Endothelial cell of umbilical vein (primary cell): ENCODE measurements at regions not wholly inside any gene's neighbourhood (a gene's known extent, or its start where the extent isn't known, plus 50 kb on each side); places are given as distances from the start of the nearest gene placed in this dataset.

ENCODE experiments used
- BruUV-seq: library from RNA; stranded (reverse); fragments of 400-500 nt; replicated peaks from 2 replicates; lab custom pipeline; 2021; lab: Mats Ljungman, UMichigan
- CTCF ChIA-PET: fragments of 300-600, 350-600 bp; sonication (Branson Sonifier 250); formaldehyde crosslinking; loops from one replicate; lab custom pipeline; 2021; ENCODE audit warnings: antibody characterized with exemption, inconsistent platforms; lab: Charles Lee
- POLR2A ChIA-PET: fragments of 300-600, 350-600 bp; sonication (Branson Sonifier 250); formaldehyde crosslinking; loops from one replicate; lab custom pipeline; 2021; ENCODE audit warnings: antibody characterized with exemption, inconsistent platforms; lab: Charles Lee
- DNase-seq: peaks from one replicate; pipeline ENCODE4 v3.0.0-alpha.2; 2011; ENCODE audit warnings: low read depth, low spot score
- FAIRE-seq: peaks from 2 replicates; lab custom pipeline; 2011; peaks lifted over from hg19 to GRCh38; lab: Jason Lieb, UNC
- H2AFZ ChIP-seq: 2 replicates; pipeline ENCODE4 v1.6.0; 2012; ENCODE audit warnings: low read depth, low read length, control low read depth, inconsistent platforms
- H3K27ac ChIP-seq: 2 replicates; pipeline ENCODE4 v1.5.1; 2011; ENCODE audit warnings: low read depth, mild to moderate bottlenecking, control low read depth, low read length, moderate library complexity; ENCODE audit not compliant: insufficient read depth
- H3K27me3 ChIP-seq, 2 experiments: 2 replicates each; pipeline versions ENCODE4 v1.6.0 to v1.6.1; 2011; ENCODE audit warnings: low read length in 2 of 2, mixed read lengths in 1 of 2; ENCODE audit not compliant: control insufficient read depth in 2 of 2, insufficient read depth in 2 of 2
- H3K36me3 ChIP-seq, 2 experiments: 2 replicates in 1 of 2; 3 replicates in 1 of 2; pipeline ENCODE4 v1.5.1; 2011; ENCODE audit warnings: low read length in 2 of 2, mild to moderate bottlenecking in 1 of 2, moderate library complexity in 1 of 2; ENCODE audit not compliant: control insufficient read depth in 2 of 2, insufficient read depth in 2 of 2; ENCODE audit errors: extremely low read depth in 1 of 2
- H3K4me1 ChIP-seq: 3 replicates; pipeline ENCODE4 v1.5.1; 2011; ENCODE audit warnings: mild to moderate bottlenecking, low read length; ENCODE audit not compliant: control insufficient read depth, insufficient read depth; ENCODE audit errors: extremely low read depth
- H3K4me2 ChIP-seq: 2 replicates; pipeline ENCODE4 v1.6.1; 2011; ENCODE audit warnings: low read length, control low read depth, mixed read lengths; ENCODE audit not compliant: insufficient read depth
- H3K4me3 ChIP-seq, 3 experiments: fragments of 200-600 bp in 1 of 3; sonication (generic), shearing (Covaris generic) in 1 of 3; replicated peaks in 1 of 3; 2 replicates each; pipeline ENCODE4 v1.5.1; 2011 to 2016; ENCODE audit warnings: control low read depth in 3 of 3, low read length in 3 of 3, mild to moderate bottlenecking in 2 of 3, inconsistent platforms in 1 of 3, low read depth in 1 of 3, moderate library complexity in 1 of 3; ENCODE audit not compliant: insufficient read depth in 1 of 3
- H3K79me2 ChIP-seq: 2 replicates; pipeline ENCODE4 v1.6.0; 2012; ENCODE audit warnings: low read length, inconsistent platforms; ENCODE audit not compliant: control insufficient read depth, insufficient read depth
- H3K9ac ChIP-seq: replicated peaks from 2 replicates; pipeline ENCODE3; 2011; ENCODE audit warnings: low read length, control low read depth; ENCODE audit not compliant: insufficient read depth; ENCODE audit errors: extremely low read depth
- H3K9me1 ChIP-seq: replicated peaks from 3 replicates; pipeline ENCODE4 v1.6.0; 2011; ENCODE audit warnings: mild to moderate bottlenecking, low read length; ENCODE audit not compliant: control insufficient read depth, insufficient read depth; ENCODE audit errors: extremely low read depth
- H3K9me3 ChIP-seq: replicated peaks from 2 replicates; pipeline ENCODE4 v1.5.1; 2012; ENCODE audit warnings: low read length, inconsistent platforms; ENCODE audit not compliant: control insufficient read depth, insufficient read depth
- H4K20me1 ChIP-seq: replicated peaks from 2 replicates; pipeline ENCODE3; 2011; ENCODE audit warnings: mild to moderate bottlenecking, low read length; ENCODE audit not compliant: control insufficient read depth, insufficient read depth; ENCODE audit errors: extremely low read depth
- EZH2 ChIP-seq: IDR thresholded peaks from 2 replicates; pipeline ENCODE4 v1.6.1; 2012; ENCODE audit warnings: borderline replicate concordance, low read depth, mild to moderate bottlenecking, moderate library complexity, low read length, inconsistent platforms; ENCODE audit not compliant: severe bottlenecking
- FOS ChIP-seq: IDR thresholded peaks from 2 replicates; pipeline ENCODE4 v1.6.1; 2011; ENCODE audit warnings: mild to moderate bottlenecking, low read length, moderate library complexity, borderline replicate concordance; ENCODE audit not compliant: insufficient read depth
- GATA2 ChIP-seq: IDR thresholded peaks from 2 replicates; pipeline ENCODE4 v1.7.0; 2011; ENCODE audit warnings: low read depth, mild to moderate bottlenecking, moderate library complexity, mixed read lengths, low read length; ENCODE audit not compliant: insufficient read length, insufficient read depth
- JUN ChIP-seq: IDR thresholded peaks from 2 replicates; pipeline ENCODE4 v1.6.1; 2011; ENCODE audit warnings: borderline replicate concordance, low read depth; ENCODE audit not compliant: insufficient read length, insufficient read depth
- MAX ChIP-seq: IDR thresholded peaks from 2 replicates; pipeline ENCODE4 v1.6.1; 2011; ENCODE audit not compliant: insufficient read depth, insufficient read length
- MYC ChIP-seq: IDR thresholded peaks from one replicate; pipeline ENCODE4 v1.6.1; 2011; ENCODE audit warnings: mild to moderate bottlenecking, low read depth, low read length
- POLR2A ChIP-seq: IDR thresholded peaks from 2 replicates; pipeline ENCODE4 v1.6.1; 2012; ENCODE audit warnings: low read depth, mild to moderate bottlenecking, control low read depth, low read length
- POLR2AphosphoS5 ChIP-seq: IDR thresholded peaks from 2 replicates; pipeline ENCODE4 v1.6.1; 2012; ENCODE audit warnings: low read depth, mild to moderate bottlenecking, control low read depth, low read length, moderate library complexity; ENCODE audit not compliant: insufficient read depth
- dilution Hi-C: fragments of 300-500 bp; cut with MboI; formaldehyde crosslinking; loops from one replicate; pipeline ENCODE4 v1.15.0; 2019; ENCODE audit warnings: low sequenced_read_pairs; ENCODE audit not compliant: extremely low pct_ligation_motif_present
- intact Hi-C: fragments of 100-400 bp; cut with micrococcal nuclease; formaldehyde crosslinking; loops from one replicate; pipeline ENCODE4 v1.10.0; 2022
- TF ChIP-seq, protein P1 (sequence below), 2 donors: IDR thresholded peaks; 1 replicate in 1 of 2; 2 replicates in 1 of 2; pipeline ENCODE4 v1.5.1; 2011; ENCODE audit warnings: low read length in 2 of 2, mild to moderate bottlenecking in 2 of 2, moderate library complexity in 2 of 2, control low read depth in 1 of 2, inconsistent platforms in 1 of 2, low read depth in 1 of 2; ENCODE audit not compliant: insufficient read depth in 1 of 2; ENCODE audit errors: extremely low read depth in 1 of 2

DNA sequence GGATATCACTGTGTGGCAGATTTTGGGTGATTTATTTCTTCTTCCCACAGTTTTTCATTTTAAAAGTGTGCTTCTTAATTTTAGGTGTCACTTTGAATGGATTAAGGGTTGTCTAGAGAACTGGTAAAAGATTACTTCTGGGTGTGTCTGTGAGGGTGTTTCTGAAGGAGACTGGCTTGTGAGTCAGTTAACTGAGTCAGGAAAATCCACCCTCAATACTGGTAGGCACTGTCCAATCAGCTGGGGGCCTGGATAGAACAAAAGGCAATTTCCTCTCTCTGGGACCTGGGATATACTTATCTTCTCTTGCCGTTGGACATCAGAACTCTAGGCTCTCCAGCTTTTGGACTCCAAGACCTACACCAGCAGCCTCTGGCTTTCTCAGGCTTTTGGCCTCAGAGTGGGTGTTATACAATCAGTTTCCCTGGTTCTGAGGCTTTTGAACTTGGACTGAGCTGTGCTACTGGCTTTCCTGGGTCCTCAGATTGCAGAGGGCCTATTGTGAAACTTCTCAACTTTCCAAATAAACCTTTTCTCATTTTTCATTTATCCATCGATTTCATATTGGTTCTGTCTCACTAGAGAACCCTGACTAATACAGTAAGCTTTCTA lies 413.1 kb downstream of the GBA3 start:
- Histone ChIP-seq H3K9me3 (peaks cover 2% of the 10 kb centered on the region), H3K4me1 (no peaks in the 10 kb centered on the region), H4K20me1 (no peaks in the 10 kb centered on the region), H3K4me2 (no peak overlapping the region), H2AFZ (no peak overlapping the region), H3K4me3 (no peak overlapping the region), H3K9me1 (no peaks in the 10 kb centered on the region), H3K79me2 (no peaks in the 10 kb centered on the region), H3K27me3 (no peaks in the 10 kb centered on the region), H3K36me3 (no peaks in the 10 kb centered on the region), H3K27ac (no peak overlapping the region), H3K9ac (no peak overlapping the region)
- intact Hi-C loops (no loop called here), dilution Hi-C loops (no loop called here)
- BruUV-seq = no TSS peak
- TF ChIP-seq POLR2AphosphoS5 (no peak), FOS (no peak), MYC (no peak), POLR2A (no peak), JUN (no peak), MAX (no peak), EZH2 (no peak), GATA2 (no peak)
- TF ChIP-seq, protein P1, sequence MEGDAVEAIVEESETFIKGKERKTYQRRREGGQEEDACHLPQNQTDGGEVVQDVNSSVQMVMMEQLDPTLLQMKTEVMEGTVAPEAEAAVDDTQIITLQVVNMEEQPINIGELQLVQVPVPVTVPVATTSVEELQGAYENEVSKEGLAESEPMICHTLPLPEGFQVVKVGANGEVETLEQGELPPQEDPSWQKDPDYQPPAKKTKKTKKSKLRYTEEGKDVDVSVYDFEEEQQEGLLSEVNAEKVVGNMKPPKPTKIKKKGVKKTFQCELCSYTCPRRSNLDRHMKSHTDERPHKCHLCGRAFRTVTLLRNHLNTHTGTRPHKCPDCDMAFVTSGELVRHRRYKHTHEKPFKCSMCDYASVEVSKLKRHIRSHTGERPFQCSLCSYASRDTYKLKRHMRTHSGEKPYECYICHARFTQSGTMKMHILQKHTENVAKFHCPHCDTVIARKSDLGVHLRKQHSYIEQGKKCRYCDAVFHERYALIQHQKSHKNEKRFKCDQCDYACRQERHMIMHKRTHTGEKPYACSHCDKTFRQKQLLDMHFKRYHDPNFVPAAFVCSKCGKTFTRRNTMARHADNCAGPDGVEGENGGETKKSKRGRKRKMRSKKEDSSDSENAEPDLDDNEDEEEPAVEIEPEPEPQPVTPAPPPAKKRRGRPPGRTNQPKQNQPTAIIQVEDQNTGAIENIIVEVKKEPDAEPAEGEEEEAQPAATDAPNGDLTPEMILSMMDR (IDR thresholded peaks at IDR 0.05; ENCODE audit: extremely low read depth in 1 of 2, insufficient read depth in 1 of 2, low read depth in 1 of 2, low read length in 2 of 2) = no peak
- no peak for FAIRE-seq
- no peak for DNase-seq
- CTCF ChIA-PET = no interaction called here
- POLR2A ChIA-PET = no interaction called here
